HG03280 (cell line): ENCODE measurements at regions not wholly inside any gene's neighbourhood (a gene's known extent, or its start where the extent isn't known, plus 50 kb on each side); places are given as distances from the start of the nearest gene placed in this dataset.

Experiments
- ATAC-seq: cut with Tn5 transposase; IDR thresholded peaks from one replicate; pipeline ENCODE4 v1.9.1; 2021; ENCODE audit warnings: mild to moderate bottlenecking, moderate library complexity; ENCODE audit not compliant: unreplicated experiment

- ATAC-seq = no peak
Measured at GRCh38 chr2:145366341-145366740, 846.4 kb upstream of the ZEB2 start.

GRCh38 chr2:145360129-145360790 is 840.3 kb upstream of the ZEB2 start:
- ATAC-seq = no peak

- ATAC-seq = no peak
Measured at GRCh38 chr2:145359561-145359960, 839.6 kb upstream of the ZEB2 start.

GRCh38 chr2:145356056-145356455 is 836.1 kb upstream of the ZEB2 start:
- ATAC-seq = no peak

- ATAC-seq = no peak
Measured at GRCh38 chr2:145352484-145352883, 832.6 kb upstream of the ZEB2 start.

GRCh38 chr2:145351864-145352425 is 832.0 kb upstream of the ZEB2 start:
- ATAC-seq = no peak

- no peak for ATAC-seq
Measured at GRCh38 chr2:145350011-145350410, 830.1 kb upstream of the ZEB2 start.

GRCh38 chr2:145344076-145344724 is 824.3 kb upstream of the ZEB2 start:
- no peak for ATAC-seq

GRCh38 chr2:145343287-145343686 is 823.4 kb upstream of the ZEB2 start:
- no peak for ATAC-seq

GRCh38 chr2:145341536-145341935 is 821.6 kb upstream of the ZEB2 start:
- ATAC-seq = no peak

GRCh38 chr2:145339646-145340045 is 819.7 kb upstream of the ZEB2 start:
- ATAC-seq = no peak

GRCh38 chr2:145332210-145332898 is 812.4 kb upstream of the ZEB2 start:
- ATAC-seq = no peak

- no peak for ATAC-seq
Measured at GRCh38 chr2:145329971-145330370, 810.1 kb upstream of the ZEB2 start.

- ATAC-seq = no peak
Measured at GRCh38 chr2:145325485-145325884, 805.6 kb upstream of the ZEB2 start.

GRCh38 chr2:145324748-145325147 is 804.8 kb upstream of the ZEB2 start:
- ATAC-seq = no peak

GRCh38 chr2:145323512-145323911 is 803.6 kb upstream of the ZEB2 start:
- no peak for ATAC-seq

- ATAC-seq = no peak
Measured at GRCh38 chr2:145321344-145321743, 801.4 kb upstream of the ZEB2 start.

GRCh38 chr2:145316496-145316895 is 796.6 kb upstream of the ZEB2 start:
- no peak for ATAC-seq

GRCh38 chr2:145315053-145315452 is 795.1 kb upstream of the ZEB2 start:
- ATAC-seq = no peak

GRCh38 chr2:145314119-145314633 is 794.3 kb upstream of the ZEB2 start:
- ATAC-seq = no peak

- no peak for ATAC-seq
Measured at GRCh38 chr2:145305889-145306288, 786.0 kb upstream of the ZEB2 start.

- ATAC-seq = no peak
Measured at GRCh38 chr2:145304501-145304900, 784.6 kb upstream of the ZEB2 start.
